H1 (cell line): ENCODE measurements at regions not wholly inside any gene's neighbourhood (a gene's known extent, or its start where the extent isn't known, plus 50 kb on each side); places are given as distances from the start of the nearest gene placed in this dataset.

Source experiments
- SIN3A ChIP-seq, 2 experiments: IDR thresholded peaks in 1 of 2; conservative IDR thresholded peaks in 1 of 2; 2 replicates each; pipeline ENCODE4 v1.6.1; 2011 to 2012; ENCODE audit warnings: low read length in 2 of 2, improper control_type of control experiment in 1 of 2, low read depth in 1 of 2, mild to moderate bottlenecking in 1 of 2

- TF ChIP-seq SIN3A (conservative IDR thresholded peaks at IDR 0.05 in 1 of 2, IDR thresholded peaks at IDR 0.05 in 1 of 2; ENCODE audit: low read depth in 1 of 2, low read length in 2 of 2) = no peak
Measured at GRCh38 chr22:47342446-47342845, 580.0 kb downstream of the TBC1D22A start (continued).
